HCT116 (cell line): ENCODE measurements at regions not wholly inside any gene's neighbourhood (a gene's known extent, or its start where the extent isn't known, plus 50 kb on each side); places are given as distances from the start of the nearest gene placed in this dataset.
"Not testable (repeated sequence)": the region's sequence is repeated elsewhere in the genome, so short reads cannot be mapped to it uniquely, and the experiment has no call there.

ENCODE experiments used
- ATAC-seq: fragments of 200-7000 bp; cut with Tn5 transposase; 2 replicates; pipeline ENCODE4 v1.9.1; 2020; ENCODE audit warnings: mild to moderate bottlenecking, moderate library complexity
- BruUV-seq: library from RNA; stranded (reverse); fragments of 400-500 nt; replicated peaks from 2 replicates; lab custom pipeline; 2021; lab: Mats Ljungman, UMichigan
- CTCF ChIA-PET: fragments of 300-600 bp; sonication (Branson Sonifier 250); formaldehyde crosslinking; loops from one replicate; lab custom pipeline; 2021; ENCODE audit warnings: antibody characterized with exemption; lab: Charles Lee
- POLR2A ChIA-PET: fragments of 300-600, 350-600 bp; sonication (Branson Sonifier 250); formaldehyde crosslinking; loops from one replicate; lab custom pipeline; 2021; ENCODE audit warnings: antibody characterized with exemption; lab: Charles Lee
- RAD21 ChIA-PET, 2 experiments: fragments of 300-600 bp; sonication (Branson Sonifier 250); formaldehyde crosslinking; loops; one replicate each; lab custom pipeline; 2023; ENCODE audit warnings: low total read pairs in 2 of 2; ENCODE audit not compliant: uncharacterized antibody in 2 of 2, unreplicated experiment in 2 of 2, low non-redundant PET in 1 of 2; lab: Charles Lee
- DNase-seq: peaks from one replicate; pipeline ENCODE4 v3.0.0-alpha.2; 2010; ENCODE audit warnings: low read depth, low spot score
- H2AFZ ChIP-seq: fragments of 200-600 bp; shearing (Covaris generic), sonication (generic); 2 replicates; pipeline ENCODE4 v1.6.1; 2017; ENCODE audit warnings: low read depth, mixed run types, mixed read lengths, antibody characterized with exemption, low read length; ENCODE audit not compliant: poor library complexity, severe bottlenecking
- H3K27ac ChIP-seq: 2 replicates; pipeline ENCODE4 v1.5.1; 2012; ENCODE audit warnings: low read depth, low read length
- H3K27me3 ChIP-seq: fragments of 200-600 bp; sonication (generic); 2 replicates; pipeline ENCODE4 v1.6.1; 2016; ENCODE audit warnings: mixed run types, low read length, mixed read lengths; ENCODE audit not compliant: insufficient read depth
- H3K36me3 ChIP-seq, 2 experiments: fragments of 200-500 bp in 1 of 2; fragments of 200-600 bp in 1 of 2; sonication (Bioruptor generic) in 1 of 2; sonication (generic) in 1 of 2; 2 replicates each; pipeline versions ENCODE4 v1.5.1 to v1.6.1; 2014 to 2016; ENCODE audit warnings: low read length in 2 of 2, inconsistent platforms in 1 of 2, mixed read lengths in 1 of 2, mixed run types in 1 of 2; ENCODE audit not compliant: insufficient read depth in 2 of 2, control insufficient read depth in 1 of 2
- H3K4me1 ChIP-seq, 2 experiments: fragments of 200-600 bp in 1 of 2; sonication (generic) in 1 of 2; 2 replicates each; pipeline versions ENCODE4 v1.5.1 to v1.6.1; 2012 to 2017; ENCODE audit warnings: low read length in 2 of 2, inconsistent platforms in 1 of 2, mild to moderate bottlenecking in 1 of 2, mixed read lengths in 1 of 2, mixed run types in 1 of 2, moderate library complexity in 1 of 2; ENCODE audit not compliant: insufficient read depth in 2 of 2, control insufficient read depth in 1 of 2
- H3K4me2 ChIP-seq: fragments of 200-600 bp; sonication (generic); 2 replicates; pipeline ENCODE4 v1.6.1; 2017; ENCODE audit warnings: mixed run types, low read length, mixed read lengths
- H3K4me3 ChIP-seq, 2 experiments: fragments of 200-600 bp in 1 of 2; sonication (generic) in 1 of 2; replicated peaks in 1 of 2; 2 replicates each; pipeline ENCODE4 v1.5.1; 2011 to 2016; ENCODE audit warnings: low read length in 2 of 2, control low read depth in 1 of 2, low read depth in 1 of 2, mild to moderate bottlenecking in 1 of 2, mixed read lengths in 1 of 2, mixed run types in 1 of 2
- H3K79me2 ChIP-seq: fragments of 200-600 bp; sonication (generic); 2 replicates; pipeline ENCODE4 v1.6.1; 2017; ENCODE audit warnings: mild to moderate bottlenecking, mixed run types, low read length, moderate library complexity, mixed read lengths; ENCODE audit not compliant: insufficient read depth
- H3K9ac ChIP-seq: fragments of 200-600 bp; sonication (generic); 2 replicates; pipeline ENCODE4 v1.6.1; 2016; ENCODE audit warnings: low read length, mixed read lengths
- H3K9me2 ChIP-seq: fragments of 200-600 bp; sonication (generic), shearing (Covaris generic); 2 replicates; pipeline ENCODE4 v1.6.1; 2017; ENCODE audit warnings: mixed run types, mild to moderate bottlenecking, moderate library complexity; ENCODE audit not compliant: insufficient read depth
- H3K9me3 ChIP-seq, 2 experiments: fragments of 200-500 bp in 1 of 2; fragments of 200-600 bp in 1 of 2; sonication (Bioruptor generic) in 1 of 2; sonication (generic) in 1 of 2; 2 replicates each; pipeline ENCODE4 v1.6.1; 2014 to 2017; ENCODE audit warnings: low read length in 2 of 2, mixed read lengths in 2 of 2, inconsistent platforms in 1 of 2, low read depth in 1 of 2, mild to moderate bottlenecking in 1 of 2, mixed run types in 1 of 2, moderate library complexity in 1 of 2; ENCODE audit not compliant: control insufficient read depth in 1 of 2, insufficient read depth in 1 of 2
- H4K20me1 ChIP-seq: fragments of 200-600 bp; sonication (generic), shearing (Covaris generic); 2 replicates; pipeline ENCODE4 v1.6.1; 2017; ENCODE audit warnings: mixed run types, mild to moderate bottlenecking, moderate library complexity; ENCODE audit not compliant: insufficient read depth
- CEBPB ChIP-seq: IDR thresholded peaks from 2 replicates; pipeline ENCODE4 v1.6.1; 2012; ENCODE audit warnings: low read depth
- POLR2A ChIP-seq: IDR thresholded peaks from 2 replicates; pipeline ENCODE4 v1.7.0; 2011; ENCODE audit warnings: borderline replicate concordance; ENCODE audit not compliant: insufficient read depth, insufficient read length; ENCODE audit errors: extremely low read depth
- SIN3A ChIP-seq: IDR thresholded peaks from 2 replicates; pipeline ENCODE4 v1.6.1; 2012; ENCODE audit warnings: low read depth
- ZNF274 ChIP-seq: fragments of 200-500 bp; sonication (Bioruptor generic); IDR thresholded peaks from 2 replicates; pipeline ENCODE4 v1.6.1; 2014; ENCODE audit warnings: mild to moderate bottlenecking, low read depth, low read length, inconsistent platforms
- intact Hi-C: fragments of 100-400 bp; cut with micrococcal nuclease; formaldehyde crosslinking; loops from 2 replicates; pipeline ENCODE4 v1.10.0; 2022
- TF ChIP-seq, protein P1 (sequence below): IDR thresholded peaks from 2 replicates; pipeline ENCODE4 v1.6.1; 2012
- TF ChIP-seq, protein P2 (sequence below): IDR thresholded peaks from 2 replicates; pipeline ENCODE4 v1.6.1; 2012

GRCh38 chrX:35611562-35611961 lies 186.6 kb upstream of the MAGEB16 start:
- H4K20me1 ChIP-seq, H3K4me1 ChIP-seq, POLR2A ChIA-PET, H3K27ac ChIP-seq, H3K36me3 ChIP-seq, H3K79me2 ChIP-seq, H3K9me2 ChIP-seq, H3K4me3 ChIP-seq, H3K9ac ChIP-seq, DNase-seq, H3K9me3 ChIP-seq, H2AFZ ChIP-seq, H3K4me2 ChIP-seq, RAD21 ChIA-PET, CTCF ChIA-PET, BruUV-seq, H3K27me3 ChIP-seq, ATAC-seq, intact Hi-C loops: not testable (repeated sequence)

DNA sequence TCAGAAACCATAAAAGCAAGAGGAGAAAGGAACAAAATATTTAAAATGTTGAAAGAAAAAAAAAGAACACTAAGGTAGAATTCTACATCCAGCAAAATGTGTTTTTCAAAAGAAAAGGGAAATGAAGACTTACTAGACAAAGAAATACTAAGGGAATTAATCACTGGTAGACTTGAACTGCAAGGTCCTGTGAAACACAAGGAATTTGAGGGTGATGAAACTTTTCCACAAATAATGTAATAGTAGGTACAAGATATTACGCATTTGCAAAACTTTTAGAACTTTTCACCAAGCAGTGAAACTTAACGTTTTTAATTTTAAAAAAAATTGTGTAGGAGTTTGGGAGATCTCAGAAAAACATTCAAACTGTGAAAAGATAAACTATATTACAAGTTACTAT lies 180.3 kb upstream of the MAGEB16 start:
- ChIA-PET RAD21 (no interaction called here), POLR2A (no interaction called here), CTCF (no interaction called here)
- ATAC-seq (no peak), DNase-seq (no peak)
- Histone ChIP-seq H3K27ac (no peak overlapping the region), H3K9me3 (no peaks in the 10 kb centered on the region), H4K20me1 (no peaks in the 10 kb centered on the region), H3K27me3 (no peaks in the 10 kb centered on the region), H3K4me2 (no peak overlapping the region), H3K4me1 (no peaks in the 10 kb centered on the region), H3K36me3 (no peaks in the 10 kb centered on the region), H3K4me3 (no peak overlapping the region), H3K9ac (no peak overlapping the region), H2AFZ (no peak overlapping the region), H3K9me2 (no peaks in the 10 kb centered on the region), H3K79me2 (no peaks in the 10 kb centered on the region)
- no TSS peak for BruUV-seq
- TF ChIP-seq POLR2A (no peak), CEBPB (no peak), ZNF274 (no peak), SIN3A (no peak)
- TF ChIP-seq, protein P1, sequence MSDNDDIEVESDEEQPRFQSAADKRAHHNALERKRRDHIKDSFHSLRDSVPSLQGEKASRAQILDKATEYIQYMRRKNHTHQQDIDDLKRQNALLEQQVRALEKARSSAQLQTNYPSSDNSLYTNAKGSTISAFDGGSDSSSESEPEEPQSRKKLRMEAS = no peak
- TF ChIP-seq, protein P2, sequence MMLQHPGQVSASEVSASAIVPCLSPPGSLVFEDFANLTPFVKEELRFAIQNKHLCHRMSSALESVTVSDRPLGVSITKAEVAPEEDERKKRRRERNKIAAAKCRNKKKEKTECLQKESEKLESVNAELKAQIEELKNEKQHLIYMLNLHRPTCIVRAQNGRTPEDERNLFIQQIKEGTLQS = no peak
- intact Hi-C loops = no loop called here
